Neural cell (in vitro differentiated cells): ENCODE measurements at regions not wholly inside any gene's neighbourhood (a gene's known extent, or its start where the extent isn't known, plus 50 kb on each side); places are given as distances from the start of the nearest gene placed in this dataset.

ENCODE experiments used
- CTCF ChIP-seq: fragments of 450-650 bp; IDR thresholded peaks from 2 replicates; pipeline ENCODE4 v1.5.1; 2014; ENCODE audit warnings: antibody characterized with exemption, mild to moderate bottlenecking, moderate library complexity; ENCODE audit not compliant: poor library complexity, severe bottlenecking
- RAD21 ChIP-seq: fragments of 450-650 bp; conservative IDR thresholded peaks from 2 replicates; pipeline ENCODE4 v1.6.1; 2014; ENCODE audit warnings: antibody characterized with exemption, mild to moderate bottlenecking, moderate library complexity

GRCh38 chr11:45075952-45076351 is 70.5 kb upstream of the PRDM11 start:
- no peak for TF ChIP-seq CTCF
- no peak for TF ChIP-seq RAD21
